ENCODE measurements at regions not wholly inside any gene's neighbourhood (a gene's known extent, or its start where the extent isn't known, plus 50 kb on each side); places are given as distances from the start of the nearest gene placed in this dataset.
A peak's percentile ranks its signal among the peaks of the same experiment; 100 is the strongest.

DNA sequence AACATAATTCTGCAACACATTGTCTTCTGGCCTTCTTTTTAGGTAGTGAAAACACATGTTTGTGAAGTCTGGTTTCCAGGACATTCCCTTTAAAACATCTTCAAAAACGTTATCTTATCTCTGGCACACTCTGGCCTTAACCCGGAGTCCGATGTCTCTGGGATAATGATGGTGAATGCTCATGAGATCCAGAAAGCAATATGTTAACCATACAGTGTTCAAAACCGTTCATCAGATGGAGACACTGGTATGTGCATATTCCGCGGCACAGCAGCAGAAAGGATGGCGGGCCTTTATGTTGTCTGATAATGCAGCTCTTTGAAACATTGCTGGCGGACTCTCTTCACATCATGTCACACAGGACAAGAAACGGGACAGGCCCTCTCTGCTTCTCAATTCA, 605.2 kb downstream of the CCDC171 start:
- DNase-seq = no peak

- DNase-seq = no peak
These were observed 608.6 kb downstream of the CCDC171 start for GRCh38 chr9:16161483-16161882.

- DNase-seq = no peak
These were observed 617.3 kb downstream of the CCDC171 start for GRCh38 chr9:16170119-16170518.

DNA sequence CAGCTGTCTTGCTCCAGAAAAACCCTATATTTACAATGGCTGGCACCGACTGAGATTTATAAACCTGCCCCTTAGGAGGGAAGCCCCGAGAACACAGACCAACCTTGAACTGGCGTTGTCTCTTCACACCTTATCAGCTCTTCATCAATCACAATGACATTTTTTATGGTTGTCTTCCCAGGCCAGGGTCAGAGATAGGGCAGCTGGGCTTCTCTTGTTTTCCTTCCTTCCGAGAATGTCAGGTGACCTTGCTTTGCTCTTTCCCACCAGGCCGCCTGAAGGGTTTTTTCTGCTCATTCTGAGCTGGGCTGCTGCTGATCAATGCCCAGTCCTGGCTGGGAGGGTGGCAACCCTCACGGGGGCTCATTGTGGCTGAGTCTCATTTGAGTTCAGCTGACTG, 619.1 kb downstream of the CCDC171 start:
- no peak for DNase-seq

DNA sequence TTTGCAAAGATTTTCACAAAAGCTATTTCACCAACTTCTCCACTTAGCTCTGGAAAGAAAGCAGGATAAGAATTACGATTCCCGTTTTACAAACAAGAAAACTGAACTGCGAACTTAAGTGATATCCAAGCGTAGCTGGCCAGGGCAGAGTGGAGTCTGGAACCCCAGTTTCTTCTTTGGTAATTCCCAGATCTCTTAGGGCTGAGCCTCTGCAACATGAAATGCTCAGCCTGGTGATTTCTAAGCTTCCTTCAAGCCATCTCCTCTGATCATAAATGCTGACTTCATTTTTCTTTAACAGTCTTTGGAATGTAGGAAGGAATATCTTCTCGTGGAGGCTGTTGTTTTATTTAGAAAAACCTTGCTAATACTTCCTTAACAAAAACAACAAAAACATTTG, 620.0 kb downstream of the CCDC171 start:
- DNase-seq = no peak

- no peak for DNase-seq
These were observed 622.1 kb downstream of the CCDC171 start for GRCh38 chr9:16174915-16175314.

DNA sequence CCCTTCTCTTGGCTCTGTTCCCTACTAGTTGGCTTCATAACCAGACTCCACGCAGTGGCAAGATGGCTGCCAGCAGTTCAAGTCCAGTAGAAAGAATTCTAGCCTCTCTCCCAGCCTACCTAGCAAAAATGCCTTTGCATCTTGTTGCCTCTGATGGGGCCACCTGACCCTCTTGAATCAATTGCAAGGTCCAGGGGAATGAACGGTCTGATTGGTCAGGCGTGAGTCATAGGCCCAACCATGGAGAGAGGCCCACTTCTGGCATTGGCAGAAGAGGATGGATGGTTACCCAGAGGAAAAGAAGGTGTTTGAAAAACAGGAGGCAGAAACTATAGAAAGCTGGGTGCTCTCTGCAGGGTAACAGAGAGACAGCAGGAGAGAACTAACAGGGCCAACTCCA, 622.6 kb downstream of the CCDC171 start:
- DNase-seq = no peak

DNA sequence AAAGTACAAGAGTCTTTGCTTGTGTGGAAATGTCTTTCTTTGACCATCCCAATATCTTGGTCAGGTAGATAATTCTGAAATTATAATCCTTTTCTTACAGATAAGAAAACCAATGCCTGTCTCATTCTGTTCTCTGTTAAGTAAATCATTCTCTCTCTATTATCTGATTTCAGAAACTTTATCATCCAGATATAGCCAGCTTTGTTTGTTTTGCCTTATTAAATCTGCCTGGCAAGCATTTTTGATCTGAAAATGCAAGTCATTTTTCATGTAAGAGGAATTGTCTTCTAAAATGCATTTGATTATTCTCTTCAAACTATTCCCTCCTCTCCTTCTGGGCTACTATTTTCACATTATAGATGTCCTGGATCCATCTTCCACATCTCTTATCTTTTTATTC, 625.5 kb downstream of the CCDC171 start:
- no peak for DNase-seq

- no peak for DNase-seq
These were observed 626.7 kb downstream of the CCDC171 start for GRCh38 chr9:16179566-16179965.

DNA sequence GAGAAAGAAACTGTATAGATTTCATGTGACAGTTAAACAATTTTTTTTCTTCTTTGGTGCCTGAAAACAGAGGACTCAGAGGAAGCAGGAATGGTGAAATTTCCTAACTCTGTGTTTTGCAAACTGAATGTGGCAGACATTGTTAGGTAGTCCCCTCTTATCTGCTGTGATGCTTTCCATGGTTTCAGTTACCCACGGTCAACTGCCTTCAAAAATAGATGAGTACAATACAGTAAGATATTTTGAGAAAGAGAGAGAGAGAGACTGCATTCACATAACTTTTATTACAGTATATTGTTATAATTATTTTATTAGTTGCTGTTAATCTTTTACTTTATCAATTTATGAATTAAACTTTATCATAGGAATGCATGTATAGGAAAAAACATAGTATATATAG, 627.2 kb downstream of the CCDC171 start:
- no peak for DNase-seq

GRCh38 chr9:16180546-16180945, 627.7 kb downstream of the CCDC171 start:
- DNase-seq = peak; percentile 69

- DNase-seq = no peak
These were observed 628.7 kb downstream of the CCDC171 start for GRCh38 chr9:16181539-16181938.

DNA sequence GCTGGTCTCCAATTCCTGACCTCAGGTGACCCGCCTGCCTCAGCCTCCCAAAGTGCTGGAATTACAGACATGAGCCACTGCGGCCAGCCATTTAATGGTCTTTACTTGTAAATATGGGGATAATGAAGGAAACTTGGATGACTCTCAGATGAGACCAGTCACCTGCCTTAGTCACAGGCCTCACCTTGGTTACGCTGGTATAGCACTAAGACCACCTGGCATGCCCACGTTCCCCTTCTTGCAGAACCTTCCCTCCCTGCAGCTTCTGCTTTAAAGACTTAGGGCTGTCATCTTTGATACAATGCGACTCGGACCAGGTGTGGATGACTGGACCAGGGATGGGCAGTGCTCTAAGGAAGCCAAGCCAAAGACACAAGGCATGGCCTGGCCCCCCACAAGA, 629.9 kb downstream of the CCDC171 start:
- no peak for DNase-seq

DNA sequence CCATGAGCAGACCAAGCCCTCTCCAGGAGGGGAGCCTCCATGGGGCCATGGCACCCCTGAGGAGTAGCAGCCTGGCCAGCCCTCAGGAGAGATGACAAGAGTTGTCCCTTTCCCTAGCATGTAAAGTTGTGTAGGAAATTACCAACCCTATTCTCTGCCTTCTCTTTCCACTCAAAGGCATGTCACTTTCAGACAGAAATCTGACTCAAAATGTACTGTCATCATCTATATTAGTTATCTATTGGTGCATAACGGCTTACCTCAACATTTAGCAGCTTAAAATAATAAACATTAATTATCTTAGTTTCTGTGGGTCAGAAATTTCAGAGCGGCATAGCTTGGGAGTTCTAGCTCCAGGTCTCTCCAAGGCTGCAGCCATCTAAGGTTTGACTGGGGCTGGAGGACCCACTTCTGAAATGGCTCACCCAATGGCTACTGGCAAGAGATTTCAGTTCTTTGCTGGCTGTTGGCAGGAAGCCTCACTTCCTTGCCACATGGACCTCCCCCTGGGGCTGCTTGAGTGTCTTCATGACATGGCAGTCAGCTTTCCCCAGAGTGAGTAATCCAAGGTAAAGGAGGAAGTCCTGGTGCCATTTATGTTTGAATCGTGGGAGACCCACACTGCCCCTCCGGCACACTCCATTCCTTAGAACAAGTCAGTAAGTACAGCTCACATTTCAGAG, 632.3 kb downstream of the CCDC171 start:
- DNase-seq = no peak

DNA sequence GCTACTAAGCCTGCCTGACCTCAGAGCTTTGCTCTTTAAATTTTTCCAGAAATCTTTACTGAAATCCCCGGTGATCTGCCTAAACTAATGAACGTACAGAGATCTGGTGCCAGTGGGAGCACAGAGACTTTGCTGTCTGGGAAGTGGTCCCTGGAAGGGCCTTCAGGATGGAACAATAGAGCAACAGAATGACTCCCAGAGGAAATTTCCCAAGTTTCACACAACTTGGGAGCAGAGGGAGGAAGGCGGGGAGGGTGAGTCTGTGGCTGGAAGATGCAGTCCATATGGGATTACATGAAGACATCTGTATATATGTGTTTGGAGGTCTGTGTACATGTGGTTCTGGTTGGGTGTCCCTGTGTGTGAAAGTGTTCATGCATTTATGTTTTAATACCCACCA, 638.3 kb downstream of the CCDC171 start:
- peak; percentile 62 for DNase-seq

DNA sequence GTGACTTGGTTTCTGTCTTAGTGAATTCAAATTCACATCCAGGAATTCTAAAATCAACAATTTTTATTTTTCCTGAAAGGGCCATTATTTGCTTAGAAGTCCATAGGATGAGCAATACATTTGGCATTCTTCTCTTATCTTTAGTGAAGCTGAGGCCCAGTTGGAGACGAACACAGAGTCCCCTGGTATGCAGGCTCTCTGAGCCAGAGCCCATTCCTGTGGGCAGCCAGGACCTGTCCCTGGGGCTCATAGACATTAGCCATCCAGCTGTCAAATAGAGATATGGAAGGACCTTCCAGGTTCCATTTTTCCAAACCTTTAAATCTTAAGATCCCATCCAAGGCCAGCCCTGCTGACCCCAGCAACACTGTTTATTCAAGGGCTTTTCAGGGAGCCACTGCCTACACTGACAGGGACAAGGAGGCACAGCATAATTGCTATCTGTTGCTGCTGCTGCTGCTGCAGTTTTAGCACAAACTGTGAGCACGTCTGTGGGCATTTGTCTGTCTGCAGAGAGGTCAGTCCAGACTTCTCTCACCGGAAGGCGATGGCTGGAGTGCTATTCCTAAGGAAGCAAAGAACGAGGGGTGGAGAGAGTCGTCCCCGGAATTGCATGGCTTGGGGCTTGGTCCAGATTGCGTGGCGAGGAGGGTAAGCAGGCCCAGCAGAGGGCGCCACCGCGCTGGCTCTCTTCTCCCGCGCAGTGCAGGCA, 639.0 kb downstream of the CCDC171 start:
- peak; percentile 90 for DNase-seq

DNA sequence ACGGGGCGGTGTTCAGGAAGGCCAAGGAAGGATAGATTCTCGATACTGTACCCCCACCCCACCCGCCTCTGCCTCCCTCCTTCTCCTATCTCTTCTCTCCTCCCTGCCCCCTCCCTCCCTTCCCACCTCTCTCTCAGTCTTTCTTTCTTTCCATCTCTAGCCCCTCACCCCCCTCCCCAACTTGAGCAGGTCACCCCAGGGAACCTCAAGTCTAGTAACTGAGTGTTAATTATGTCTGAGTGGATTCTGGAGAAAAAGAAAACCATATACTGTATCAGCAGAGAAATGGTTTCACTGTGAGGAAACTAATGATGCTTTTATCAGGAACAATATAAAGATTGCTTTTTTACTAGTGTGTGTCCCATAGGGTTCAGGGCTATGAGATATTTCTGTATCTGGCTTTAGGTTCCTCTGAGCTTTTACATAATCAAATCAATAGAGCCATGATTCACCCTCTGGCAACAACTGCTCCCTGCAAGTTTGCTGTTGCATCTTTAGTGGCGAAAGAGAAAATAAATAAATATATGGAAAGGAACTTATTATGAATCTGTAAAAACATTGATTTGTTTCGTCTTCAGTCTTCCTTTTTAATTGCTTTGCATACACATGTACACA, 639.7 kb downstream of the CCDC171 start:
- peak; percentile 67 for DNase-seq

DNA sequence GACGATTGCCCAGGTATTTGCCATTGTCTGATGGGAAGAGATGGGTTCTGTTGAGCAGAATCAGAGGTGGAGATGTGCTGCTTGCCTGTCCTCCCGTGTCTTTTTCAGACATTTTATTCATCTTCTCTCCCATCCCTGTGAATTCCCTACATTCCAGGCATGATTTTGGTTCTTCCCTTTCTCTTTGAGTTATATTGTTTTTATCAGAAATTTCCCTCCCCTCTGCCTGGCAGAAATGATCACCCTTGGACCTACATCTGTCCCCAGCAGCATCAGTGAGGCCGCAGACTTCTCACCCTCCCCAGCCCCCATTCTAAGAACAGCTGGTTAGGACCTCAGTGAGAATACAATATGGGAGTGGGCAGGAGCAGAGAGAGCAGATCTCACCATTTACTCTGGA, 640.2 kb downstream of the CCDC171 start:
- DNase-seq = peak; percentile 48

GRCh38 chr9:16196206-16196605, 643.4 kb downstream of the CCDC171 start:
- no peak for DNase-seq

- DNase-seq = no peak
These were observed 644.9 kb downstream of the CCDC171 start for GRCh38 chr9:16197578-16198370.

- no peak for DNase-seq
These were observed 646.2 kb downstream of the CCDC171 start for GRCh38 chr9:16198996-16199395.

DNA sequence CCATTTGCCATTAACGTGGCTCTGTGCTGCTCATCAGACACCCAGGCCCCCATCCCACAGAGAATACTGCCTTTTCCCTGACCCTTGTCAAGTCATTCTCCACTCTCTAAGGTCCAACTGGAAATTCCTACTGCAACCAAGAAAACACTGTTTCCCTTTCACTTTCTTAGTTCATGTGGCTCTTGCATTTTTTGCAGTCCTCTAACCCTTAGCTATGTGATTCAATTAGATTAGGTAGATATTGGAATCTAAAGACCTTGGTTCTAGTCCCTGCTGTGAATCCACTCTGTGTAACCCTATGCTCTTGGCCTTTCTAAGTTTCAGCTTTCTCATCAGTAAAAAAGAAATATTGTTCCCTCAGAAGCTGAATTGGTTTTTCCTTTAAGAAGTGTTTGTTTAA, 649.4 kb downstream of the CCDC171 start:
- no peak for DNase-seq

Data from fibroblast of skin of abdomen (primary cell).